ENCODE measurements at regions not wholly inside any gene's neighbourhood (a gene's known extent, or its start where the extent isn't known, plus 50 kb on each side); places are given as distances from the start of the nearest gene placed in this dataset.

GRCh38 chr3:189508784-189509501 is 122.2 kb upstream of the TP63 start:
- H3F3A ChIP-seq (ENCODE audit: insufficient read depth, low read length, poor library complexity, severe bottlenecking) = no peaks in the 10 kb centered on the region
- H3K79me2 ChIP-seq (replicated peaks; ENCODE audit: insufficient read depth, low read length) = no peaks in the 10 kb centered on the region
- no peak for TF ChIP-seq POLR2AphosphoS5 (IDR thresholded peaks at IDR 0.05)
- TF ChIP-seq RAD21 (conservative IDR thresholded peaks at IDR 0.05) = no peak
- no peak for TF ChIP-seq SMC3 (conservative IDR thresholded peaks at IDR 0.05; ENCODE audit: poor library complexity)
- no peak overlapping the region for H2AFZ ChIP-seq (ENCODE audit: low read depth, low read length)
- H3K9me2 ChIP-seq (ENCODE audit: insufficient read depth, low read length) = no peaks in the 10 kb centered on the region
- H4K20me1 ChIP-seq (ENCODE audit: insufficient read depth) = no peaks in the 10 kb centered on the region
- no peak overlapping the region for H3K9ac ChIP-seq (ENCODE audit: low read length)
- H3K9me3 ChIP-seq (ENCODE audit: low read length) = no peaks in the 10 kb centered on the region
- no peak overlapping the region for H3K27ac ChIP-seq (ENCODE audit: low read length)
- H3K4me2 ChIP-seq (ENCODE audit: low read length) = no peak overlapping the region
- no peaks in the 10 kb centered on the region for H3K27me3 ChIP-seq (ENCODE audit: insufficient read depth, low read depth, low read length)
- no peak overlapping the region for H3K4me3 ChIP-seq (ENCODE audit: low read length)
- no peaks in the 10 kb centered on the region for H3K36me3 ChIP-seq (ENCODE audit: insufficient read depth, low read length)

GRCh38 chr3:189512039-189512438 is 119.2 kb upstream of the TP63 start:
- Histone ChIP-seq H3K79me2 (replicated peaks; ENCODE audit: insufficient read depth, low read length) (no peaks in the 10 kb centered on the region), H3K9me3 (ENCODE audit: low read length) (no peaks in the 10 kb centered on the region), H3K27me3 (ENCODE audit: insufficient read depth, low read depth, low read length) (no peaks in the 10 kb centered on the region), H3K36me3 (ENCODE audit: insufficient read depth, low read length) (no peaks in the 10 kb centered on the region), H3K9ac (ENCODE audit: low read length) (no peak overlapping the region), H3K9me2 (ENCODE audit: insufficient read depth, low read length) (no peaks in the 10 kb centered on the region), H3K4me3 (ENCODE audit: low read length) (no peak overlapping the region), H4K20me1 (ENCODE audit: insufficient read depth) (no peaks in the 10 kb centered on the region), H2AFZ (ENCODE audit: low read depth, low read length) (no peak overlapping the region), H3F3A (ENCODE audit: insufficient read depth, low read length, poor library complexity, severe bottlenecking) (no peaks in the 10 kb centered on the region), H3K4me2 (ENCODE audit: low read length) (no peak overlapping the region), H3K27ac (ENCODE audit: low read length) (no peak overlapping the region)
- no peak for TF ChIP-seq SMC3 (conservative IDR thresholded peaks at IDR 0.05; ENCODE audit: poor library complexity)

- no peaks in the 10 kb centered on the region for H3K79me2 ChIP-seq (replicated peaks; ENCODE audit: insufficient read depth, low read length)
- no peak for TF ChIP-seq SMC3 (conservative IDR thresholded peaks at IDR 0.05; ENCODE audit: poor library complexity)
- TF ChIP-seq TAF1 (IDR thresholded peaks at IDR 0.05; ENCODE audit: low read depth) = no peak
- TF ChIP-seq EP300 (conservative IDR thresholded peaks at IDR 0.05; ENCODE audit: poor library complexity, severe bottlenecking) = no peak
- TF ChIP-seq MXI1 (conservative IDR thresholded peaks at IDR 0.05; ENCODE audit: poor library complexity, severe bottlenecking) = no peak
- no peak for TF ChIP-seq REST (IDR thresholded peaks at IDR 0.05; ENCODE audit: borderline replicate concordance)
- no peak for TF ChIP-seq RAD21 (conservative IDR thresholded peaks at IDR 0.05)
- no peak for TF ChIP-seq POLR2AphosphoS5 (IDR thresholded peaks at IDR 0.05)
- no peak for TF ChIP-seq CTCF (IDR thresholded peaks at IDR 0.05; ENCODE audit: poor library complexity, severe bottlenecking)
- TF ChIP-seq EZH2 (IDR thresholded peaks at IDR 0.05; ENCODE audit: borderline replicate concordance, insufficient read depth, low read length, poor library complexity, severe bottlenecking) = no peak
- H3K4me3 ChIP-seq (ENCODE audit: low read length) = no peak overlapping the region
- H3K4me2 ChIP-seq (ENCODE audit: low read length) = no peak overlapping the region
- H3K27ac ChIP-seq (ENCODE audit: low read length) = no peak overlapping the region
- H3K36me3 ChIP-seq (ENCODE audit: insufficient read depth, low read length) = no peaks in the 10 kb centered on the region
- no peaks in the 10 kb centered on the region for H3K9me2 ChIP-seq (ENCODE audit: insufficient read depth, low read length)
- H3F3A ChIP-seq (ENCODE audit: insufficient read depth, low read length, poor library complexity, severe bottlenecking) = no peaks in the 10 kb centered on the region
- H3K27me3 ChIP-seq (ENCODE audit: insufficient read depth, low read depth, low read length) = no peaks in the 10 kb centered on the region
- H3K9me3 ChIP-seq (ENCODE audit: low read length) = no peaks in the 10 kb centered on the region
- H2AFZ ChIP-seq (ENCODE audit: low read depth, low read length) = no peak overlapping the region
- no peak overlapping the region for H3K9ac ChIP-seq (ENCODE audit: low read length)
- no peaks in the 10 kb centered on the region for H4K20me1 ChIP-seq (ENCODE audit: insufficient read depth)
Observed at GRCh38 chr3:189512821-189513220, 118.4 kb upstream of the TP63 start.
